Smooth muscle cell (in vitro differentiated cells): ENCODE measurements at regions not wholly inside any gene's neighbourhood (a gene's known extent, or its start where the extent isn't known, plus 50 kb on each side); places are given as distances from the start of the nearest gene placed in this dataset.

Experiments
- DNase-seq: peaks from one replicate; lab custom pipeline; 2025; ENCODE audit not compliant: unreplicated experiment; lab: John Stamatoyannopoulos, UW
- H2AFZ ChIP-seq: fragments of 200-600 bp; sonication (generic); 2 replicates; pipeline ENCODE4 v1.6.0; 2016; ENCODE audit warnings: antibody characterized with exemption, low read depth, mild to moderate bottlenecking
- H3F3A ChIP-seq: fragments of 200-600 bp; sonication (generic); 2 replicates; pipeline ENCODE4 v1.6.0; 2017; ENCODE audit warnings: antibody characterized with exemption, low read depth
- H3K27ac ChIP-seq: fragments of 200-600 bp; sonication (generic); 2 replicates; pipeline ENCODE4 v1.5.1; 2016; ENCODE audit warnings: low read depth, mild to moderate bottlenecking
- H3K27me3 ChIP-seq: fragments of 200-600 bp; sonication (generic); 2 replicates; pipeline ENCODE4 v1.6.1; 2016; ENCODE audit warnings: low read depth, mild to moderate bottlenecking
- H3K36me3 ChIP-seq: fragments of 200-600 bp; sonication (generic); 2 replicates; pipeline ENCODE4 v1.5.1; 2016; ENCODE audit warnings: low read depth
- H3K4me1 ChIP-seq: fragments of 200-600 bp; sonication (generic); 2 replicates; pipeline ENCODE4 v1.5.1; 2016; ENCODE audit warnings: low read depth
- H3K4me2 ChIP-seq: fragments of 200-600 bp; sonication (generic); 2 replicates; pipeline ENCODE4 v1.6.0; 2016; ENCODE audit warnings: mild to moderate bottlenecking
- H3K4me3 ChIP-seq: fragments of 200-600 bp; sonication (generic); 2 replicates; pipeline ENCODE4 v1.5.1; 2016; ENCODE audit warnings: mild to moderate bottlenecking
- H3K79me2 ChIP-seq: fragments of 200-600 bp; sonication (generic); 2 replicates; pipeline ENCODE4 v1.6.0; 2016; ENCODE audit warnings: low read depth, mild to moderate bottlenecking
- H3K9ac ChIP-seq: fragments of 200-600 bp; sonication (generic); 2 replicates; pipeline ENCODE4 v1.6.0; 2016; ENCODE audit warnings: low read depth
- H3K9me3 ChIP-seq: fragments of 200-600 bp; sonication (generic); replicated peaks from 2 replicates; pipeline ENCODE4 v1.5.1; 2016; ENCODE audit warnings: low read depth
- H4K20me1 ChIP-seq: fragments of 200-600 bp; sonication (generic); 2 replicates; pipeline ENCODE4 v1.6.0; 2016; ENCODE audit warnings: low read depth
- WGBS: methylation state at CpG from one replicate; pipeline ENCODE4 v1.1.7; 2016; ENCODE audit warnings: low lambda C conversion rate; 5-methylcytosine and 5-hydroxymethylcytosine counted together
- TF ChIP-seq, protein P1 (sequence below): fragments of 200-600 bp; sonication (generic); IDR thresholded peaks from 2 replicates; pipeline ENCODE4 v1.5.1; 2017; ENCODE audit warnings: borderline replicate concordance, mild to moderate bottlenecking, antibody characterized with exemption; ENCODE audit not compliant: insufficient read depth, poor library complexity, severe bottlenecking

DNA sequence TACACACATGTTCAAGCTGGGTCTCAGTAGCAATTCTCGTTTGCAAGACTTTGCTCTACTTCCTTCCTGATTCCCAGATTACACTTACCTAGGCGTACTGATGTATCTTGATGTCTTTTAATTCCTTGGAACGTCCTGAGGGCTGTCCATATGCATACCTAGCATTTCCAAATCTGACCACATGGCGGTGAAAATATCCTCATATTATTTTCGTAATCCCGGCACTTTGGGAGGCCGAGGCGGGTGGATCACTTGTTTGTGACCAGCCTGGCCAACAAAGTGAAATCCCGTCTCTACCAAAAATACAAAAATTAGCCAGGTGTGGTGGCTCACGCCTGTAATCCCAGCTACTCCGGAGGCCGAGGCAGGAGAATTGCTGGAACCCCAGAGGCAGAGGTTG is 1786.3 kb upstream of the TENM3 start:
- Histone ChIP-seq H4K20me1 (no peaks in the 10 kb centered on the region), H3K9me3 (no peaks in the 10 kb centered on the region), H3F3A (no peaks in the 10 kb centered on the region), H3K79me2 (no peaks in the 10 kb centered on the region), H3K27me3 (no peaks in the 10 kb centered on the region), H3K4me3 (no peak overlapping the region), H3K9ac (no peak overlapping the region), H3K4me2 (no peak overlapping the region), H3K36me3 (no peaks in the 10 kb centered on the region), H2AFZ (no peak overlapping the region), H3K4me1 (no peaks in the 10 kb centered on the region), H3K27ac (no peak overlapping the region)
- 94% methylated on average over 12 of the region's 12 CpGs for WGBS
- TF ChIP-seq, protein P1, sequence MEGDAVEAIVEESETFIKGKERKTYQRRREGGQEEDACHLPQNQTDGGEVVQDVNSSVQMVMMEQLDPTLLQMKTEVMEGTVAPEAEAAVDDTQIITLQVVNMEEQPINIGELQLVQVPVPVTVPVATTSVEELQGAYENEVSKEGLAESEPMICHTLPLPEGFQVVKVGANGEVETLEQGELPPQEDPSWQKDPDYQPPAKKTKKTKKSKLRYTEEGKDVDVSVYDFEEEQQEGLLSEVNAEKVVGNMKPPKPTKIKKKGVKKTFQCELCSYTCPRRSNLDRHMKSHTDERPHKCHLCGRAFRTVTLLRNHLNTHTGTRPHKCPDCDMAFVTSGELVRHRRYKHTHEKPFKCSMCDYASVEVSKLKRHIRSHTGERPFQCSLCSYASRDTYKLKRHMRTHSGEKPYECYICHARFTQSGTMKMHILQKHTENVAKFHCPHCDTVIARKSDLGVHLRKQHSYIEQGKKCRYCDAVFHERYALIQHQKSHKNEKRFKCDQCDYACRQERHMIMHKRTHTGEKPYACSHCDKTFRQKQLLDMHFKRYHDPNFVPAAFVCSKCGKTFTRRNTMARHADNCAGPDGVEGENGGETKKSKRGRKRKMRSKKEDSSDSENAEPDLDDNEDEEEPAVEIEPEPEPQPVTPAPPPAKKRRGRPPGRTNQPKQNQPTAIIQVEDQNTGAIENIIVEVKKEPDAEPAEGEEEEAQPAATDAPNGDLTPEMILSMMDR = no peak
- no peak for DNase-seq

DNA sequence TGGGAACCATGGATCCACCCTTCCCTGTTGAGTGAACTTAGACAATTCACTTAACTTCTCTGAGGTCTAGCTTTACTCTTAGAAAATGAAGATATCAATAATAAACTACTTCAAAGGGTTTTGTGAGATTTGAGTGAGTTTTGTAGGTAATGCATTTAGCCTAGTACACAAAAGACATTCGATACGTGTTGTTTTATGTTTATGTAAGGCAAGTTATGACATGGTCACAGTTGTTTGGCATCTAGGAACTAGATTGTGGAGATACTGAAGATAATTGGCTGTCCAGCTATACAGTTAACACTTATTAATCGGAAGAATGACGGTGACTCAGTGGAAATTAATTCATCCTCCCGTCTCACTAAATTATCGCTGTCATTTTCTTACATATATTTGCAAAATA is 1781.1 kb upstream of the TENM3 start:
- TF ChIP-seq, protein P1 = no peak
- Histone ChIP-seq H3K4me2 (no peak overlapping the region), H3K4me3 (no peak overlapping the region), H3K9me3 (no peaks in the 10 kb centered on the region), H3K36me3 (no peaks in the 10 kb centered on the region), H3K79me2 (no peaks in the 10 kb centered on the region), H3K4me1 (no peaks in the 10 kb centered on the region), H3K27me3 (no peaks in the 10 kb centered on the region), H4K20me1 (no peaks in the 10 kb centered on the region), H3K27ac (no peak overlapping the region), H2AFZ (no peak overlapping the region), H3F3A (no peaks in the 10 kb centered on the region), H3K9ac (no peak overlapping the region)
- WGBS = 85% methylated on average over 6 of the region's 6 CpGs
- DNase-seq = no peak

GRCh38 chr4:180465364-180465763 is 1777.8 kb upstream of the TENM3 start:
- Histone ChIP-seq H3K36me3 (no peaks in the 10 kb centered on the region), H3K9ac (no peak overlapping the region), H3K27me3 (no peaks in the 10 kb centered on the region), H3K4me1 (no peaks in the 10 kb centered on the region), H3K79me2 (no peaks in the 10 kb centered on the region), H3F3A (no peaks in the 10 kb centered on the region), H4K20me1 (no peaks in the 10 kb centered on the region), H3K4me3 (no peak overlapping the region), H3K4me2 (no peak overlapping the region), H2AFZ (no peak overlapping the region), H3K9me3 (no peaks in the 10 kb centered on the region), H3K27ac (no peak overlapping the region)
- TF ChIP-seq, protein P1 = no peak
- no peak for DNase-seq
- 98% methylated on average over 3 of the region's 3 CpGs for WGBS

GRCh38 chr4:180483036-180483435 is 1760.2 kb upstream of the TENM3 start:
- no peak for DNase-seq
- Histone ChIP-seq H2AFZ (no peak overlapping the region), H3K27me3 (no peaks in the 10 kb centered on the region), H3K4me1 (no peaks in the 10 kb centered on the region), H3K79me2 (no peaks in the 10 kb centered on the region), H3K4me3 (no peak overlapping the region), H4K20me1 (no peaks in the 10 kb centered on the region), H3K36me3 (no peaks in the 10 kb centered on the region), H3K27ac (no peak overlapping the region), H3K4me2 (no peak overlapping the region), H3K9ac (no peak overlapping the region), H3F3A (no peaks in the 10 kb centered on the region), H3K9me3 (no peaks in the 10 kb centered on the region)
- TF ChIP-seq, protein P1 = no peak
- WGBS = 33% methylated on average over 1 of the region's 1 CpG
